H1 (cell line): ENCODE measurements at regions not wholly inside any gene's neighbourhood (a gene's known extent, or its start where the extent isn't known, plus 50 kb on each side); places are given as distances from the start of the nearest gene placed in this dataset.

Source experiments
- CTCF ChIA-PET: fragments of 300-600 bp; sonication (Branson Sonifier 250); formaldehyde crosslinking; loops from one replicate; lab custom pipeline; 2021; ENCODE audit not compliant: partially characterized antibody; lab: Charles Lee
- POLR2A ChIA-PET: fragments of 300-600 bp; sonication (Branson Sonifier 250); formaldehyde crosslinking; loops from one replicate; lab custom pipeline; 2021; ENCODE audit warnings: inconsistent platforms; ENCODE audit not compliant: partially characterized antibody; lab: Charles Lee
- DNase-seq, 2 experiments: peaks; one replicate each; pipeline versions ENCODE4 v3.0.0 to v3.0.0-alpha.2; 2010 to 2022; ENCODE audit warnings: low spot score in 2 of 2, low read depth in 1 of 2, mixed read lengths in 1 of 2
- FAIRE-seq: peaks from 2 replicates; lab custom pipeline; 2011; peaks lifted over from hg19 to GRCh38; lab: Jason Lieb, UNC
- H2AFZ ChIP-seq: 2 replicates; pipeline ENCODE4 v1.8.1; 2012; ENCODE audit warnings: low read length, inconsistent platforms
- H2AK5ac ChIP-seq: 2 replicates; pipeline ENCODE4 v1.6.1; 2013; ENCODE audit warnings: low read depth, low read length
- H2BK120ac ChIP-seq: replicated peaks from 2 replicates; pipeline ENCODE3; 2013; ENCODE audit warnings: low read depth, low read length, inconsistent platforms
- H2BK12ac ChIP-seq: 2 replicates; pipeline ENCODE4 v1.6.1; 2013; ENCODE audit warnings: low read depth, low read length
- H2BK15ac ChIP-seq: 2 replicates; pipeline ENCODE4 v1.6.1; 2013; ENCODE audit warnings: low read length
- H2BK20ac ChIP-seq: 2 replicates; pipeline ENCODE4 v1.6.1; 2013; ENCODE audit warnings: low read length
- H2BK5ac ChIP-seq: 2 replicates; pipeline ENCODE4 v1.6.1; 2013; ENCODE audit warnings: low read depth, low read length
- H3K14ac ChIP-seq: 2 replicates; pipeline ENCODE4 v1.6.1; 2013; ENCODE audit warnings: inconsistent platforms; ENCODE audit not compliant: insufficient read length
- H3K18ac ChIP-seq: 2 replicates; pipeline ENCODE4 v1.6.1; 2013; ENCODE audit warnings: low read length; ENCODE audit errors: extremely low read depth
- H3K23ac ChIP-seq: 2 replicates; pipeline ENCODE4 v1.6.1; 2013; ENCODE audit warnings: inconsistent platforms; ENCODE audit not compliant: insufficient read length
- H3K23me2 ChIP-seq: 2 replicates; pipeline ENCODE4 v1.6.1; 2013; ENCODE audit warnings: low read depth, low read length
- H3K27ac ChIP-seq: 2 replicates; pipeline ENCODE4 v1.6.1; 2011; ENCODE audit warnings: low read depth, low read length, inconsistent platforms
- H3K27me3 ChIP-seq, 4 experiments: replicated peaks in 1 of 4; 1 replicate in 1 of 4; 2 replicates in 3 of 4; pipeline versions ENCODE4 v1.6.1 to v1.8.1; 2011 to 2013; ENCODE audit warnings: low read length in 3 of 4, mild to moderate bottlenecking in 3 of 4, inconsistent platforms in 2 of 4, mixed read lengths in 2 of 4, moderate library complexity in 1 of 4; ENCODE audit not compliant: control insufficient read depth in 3 of 4, insufficient read depth in 3 of 4; ENCODE audit errors: extremely low read depth in 1 of 4
- H3K36me3 ChIP-seq, 4 experiments: 2 replicates each; pipeline versions ENCODE4 v1.6.1 to v1.8.1; 2011 to 2013; ENCODE audit warnings: mild to moderate bottlenecking in 4 of 4, low read length in 3 of 4, moderate library complexity in 2 of 4, control low read depth in 1 of 4, inconsistent platforms in 1 of 4; ENCODE audit not compliant: insufficient read depth in 4 of 4, control insufficient read depth in 2 of 4
- H3K4ac ChIP-seq: replicated peaks from 2 replicates; pipeline ENCODE3; 2013; ENCODE audit warnings: low read length, low read depth, mixed read lengths, inconsistent platforms; ENCODE audit not compliant: insufficient read length
- H3K4me1 ChIP-seq, 4 experiments: replicated peaks in 1 of 4; 1 replicate in 1 of 4; 2 replicates in 3 of 4; pipeline versions ENCODE4 v1.6.1 to v1.8.1; 2011 to 2013; ENCODE audit warnings: low read length in 3 of 4, inconsistent platforms in 2 of 4, mixed read lengths in 1 of 4; ENCODE audit not compliant: insufficient read depth in 4 of 4, control insufficient read depth in 3 of 4
- H3K4me2 ChIP-seq, 2 experiments: 2 replicates each; pipeline versions ENCODE4 v1.6.1 to v1.8.1; 2011 to 2013; ENCODE audit warnings: low read depth in 2 of 2, low read length in 2 of 2, control low read depth in 1 of 2, inconsistent platforms in 1 of 2, mild to moderate bottlenecking in 1 of 2; ENCODE audit not compliant: insufficient read depth in 1 of 2
- H3K4me3 ChIP-seq, 4 experiments: fragments of 200-600, 300-600 bp in 1 of 4; sonication (generic), shearing (Covaris generic), sonication (Bioruptor Twin) in 1 of 4; 2 replicates each; pipeline versions ENCODE4 v1.5.1 to v1.8.1; 2011 to 2016; ENCODE audit warnings: low read length in 4 of 4, low read depth in 3 of 4, control low read depth in 2 of 4, inconsistent platforms in 2 of 4, mild to moderate bottlenecking in 2 of 4, mixed read lengths in 1 of 4, moderate library complexity in 1 of 4; ENCODE audit not compliant: insufficient read depth in 2 of 4; ENCODE audit errors: extremely low read depth in 1 of 4
- H3K56ac ChIP-seq: replicated peaks from 2 replicates; pipeline ENCODE3; 2013; ENCODE audit warnings: low read depth, mild to moderate bottlenecking, mixed read lengths, low read length, inconsistent platforms; ENCODE audit not compliant: insufficient read length
- H3K79me1 ChIP-seq: 2 replicates; pipeline ENCODE4 v1.6.1; 2013; ENCODE audit warnings: low read depth, low read length, control low read depth
- H3K79me2 ChIP-seq, 2 experiments: 2 replicates each; pipeline versions ENCODE4 v1.6.1 to v1.8.1; 2012 to 2013; ENCODE audit warnings: low read length in 2 of 2, mild to moderate bottlenecking in 2 of 2, inconsistent platforms in 1 of 2; ENCODE audit not compliant: insufficient read depth in 2 of 2, control insufficient read depth in 1 of 2
- H3K9ac ChIP-seq, 4 experiments: replicated peaks in 1 of 4; 1 replicate in 1 of 4; 2 replicates in 3 of 4; pipeline versions ENCODE4 v1.6.1 to v1.8.1; 2011 to 2013; ENCODE audit warnings: low read depth in 3 of 4, low read length in 3 of 4, control low read depth in 2 of 4, mild to moderate bottlenecking in 2 of 4, moderate library complexity in 2 of 4, inconsistent platforms in 1 of 4; ENCODE audit errors: extremely low read depth in 1 of 4
- H3K9me3 ChIP-seq, 2 experiments: 2 replicates each; pipeline versions ENCODE4 v1.6.1 to v1.8.1; 2012 to 2013; ENCODE audit warnings: mild to moderate bottlenecking in 2 of 2, moderate library complexity in 2 of 2, control low read depth in 1 of 2, inconsistent platforms in 1 of 2, low read depth in 1 of 2, low read length in 1 of 2, mixed read lengths in 1 of 2; ENCODE audit not compliant: insufficient read depth in 2 of 2
- H4K20me1 ChIP-seq, 2 experiments: replicated peaks in 1 of 2; 2 replicates each; pipeline versions ENCODE3 to v1.8.1; 2011 to 2013; ENCODE audit warnings: inconsistent platforms in 2 of 2, low read length in 2 of 2, mild to moderate bottlenecking in 1 of 2; ENCODE audit not compliant: insufficient read depth in 2 of 2, control insufficient read depth in 1 of 2
- H4K5ac ChIP-seq: 2 replicates; pipeline ENCODE4 v1.6.1; 2013; ENCODE audit warnings: low read length, low read depth, mixed read lengths, inconsistent platforms; ENCODE audit not compliant: insufficient read length
- H4K8ac ChIP-seq: 2 replicates; pipeline ENCODE4 v1.8.0; 2013; ENCODE audit warnings: mild to moderate bottlenecking, moderate library complexity, low read length, inconsistent platforms; ENCODE audit not compliant: insufficient read depth; ENCODE audit errors: extremely low read depth
- H4K91ac ChIP-seq: replicated peaks from 2 replicates; pipeline ENCODE3; 2013; ENCODE audit warnings: low read length, mixed read lengths, inconsistent platforms; ENCODE audit not compliant: insufficient read length
- POU5F1 ChIP-seq: IDR thresholded peaks from 2 replicates; pipeline ENCODE4 v1.6.1; 2011; ENCODE audit warnings: low read depth, mild to moderate bottlenecking, low read length, moderate library complexity
- RAD21 ChIP-seq, 2 experiments: IDR thresholded peaks in 1 of 2; conservative IDR thresholded peaks in 1 of 2; 2 replicates each; pipeline ENCODE4 v1.6.1; 2011; ENCODE audit warnings: low read depth in 2 of 2, low read length in 2 of 2, improper control_type of control experiment in 1 of 2, inconsistent platforms in 1 of 2, mild to moderate bottlenecking in 1 of 2, moderate library complexity in 1 of 2
- RXRA ChIP-seq: IDR thresholded peaks from 2 replicates; pipeline ENCODE4 v1.6.1; 2011; ENCODE audit warnings: low read depth, mild to moderate bottlenecking, low read length, moderate library complexity; ENCODE audit not compliant: insufficient read depth
- SIX5 ChIP-seq: IDR thresholded peaks from 2 replicates; pipeline ENCODE4 v1.6.1; 2011; ENCODE audit warnings: mild to moderate bottlenecking, low read depth, low read length
- WGBS, 2 experiments: shearing (Covaris generic) in 1 of 2; methylation state at CpG; one replicate each; pipeline versions ENCODE4 v1.1.6 to v1.1.7; 2013 to 2015; ENCODE audit warnings: low lambda C conversion rate in 2 of 2, mixed read lengths in 2 of 2, inconsistent platforms in 1 of 2, low coverage in 1 of 2, missing lambda C conversion rate in 1 of 2; ENCODE audit not compliant: insufficient replicate concordance in 2 of 2, insufficient coverage in 1 of 2, insufficient read length in 1 of 2; ENCODE audit errors: extremely low coverage in 1 of 2, missing lambda C conversion rate in 1 of 2; 5-methylcytosine and 5-hydroxymethylcytosine counted together

DNA sequence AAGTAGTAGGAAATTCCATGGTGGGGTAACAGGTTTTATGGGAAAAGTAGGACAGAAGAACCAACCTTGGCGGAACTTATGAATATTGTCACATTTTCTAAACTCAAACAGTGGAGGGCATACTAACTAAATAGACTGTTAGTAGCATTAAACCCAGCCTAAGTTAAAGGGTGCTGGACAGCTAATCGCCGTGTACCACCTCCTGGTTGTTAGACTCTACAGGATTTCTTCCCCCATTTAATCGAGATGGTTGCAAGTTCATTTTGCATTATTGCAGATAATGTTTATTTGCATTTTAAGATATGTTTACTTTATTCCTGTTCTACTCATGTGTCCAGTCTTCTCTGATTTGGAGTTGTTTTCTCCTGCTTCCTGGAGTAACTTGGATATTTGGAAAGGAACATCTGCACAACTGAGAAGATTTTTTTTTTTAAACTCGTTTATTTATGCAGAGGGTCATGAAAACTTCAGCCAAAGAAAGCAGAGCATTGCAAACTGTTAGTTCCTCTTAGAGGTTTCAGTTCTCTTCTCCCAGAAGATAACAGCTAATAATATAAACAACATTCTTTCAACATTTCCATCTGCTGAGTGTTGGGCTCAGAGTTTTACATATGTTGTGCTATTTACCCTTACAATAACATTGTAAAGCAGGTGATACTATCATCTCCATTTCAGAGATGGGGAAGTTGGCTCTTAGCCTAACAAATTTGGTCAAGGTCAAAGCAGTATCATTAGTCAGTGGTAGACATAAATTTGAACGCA is 51.5 kb upstream of the TBC1D9 start:
- CTCF ChIA-PET: no interaction called here

More for the DNA sequence above, 51.5 kb upstream of the TBC1D9 start:
- Histone ChIP-seq H3K14ac (no peak overlapping the region), H3K56ac (no peak overlapping the region), H3K27ac (no peak overlapping the region), H2AK5ac (no peak overlapping the region), H3K4me2 (no peak overlapping the region), H2BK5ac (no peak overlapping the region), H3K4me3 (no peak overlapping the region), H3K23me2 (no peaks in the 10 kb centered on the region; the same call in 1 of the 2 replicates), H2BK20ac (no peak overlapping the region), H4K20me1 (no peaks in the 10 kb centered on the region), H2BK120ac (no peak overlapping the region), H3K4me1 (no peaks in the 10 kb centered on the region; a peak in 1 of 7 replicates), H2AFZ (no peak overlapping the region), H4K91ac (no peak overlapping the region), H4K8ac (no peak overlapping the region), H3K27me3 (no peaks in the 10 kb centered on the region), H3K18ac (no peak overlapping the region), H3K79me1 (no peaks in the 10 kb centered on the region), H3K9me3 (no peaks in the 10 kb centered on the region), H3K9ac (no peak overlapping the region), H3K36me3 (no peaks in the 10 kb centered on the region), H3K79me2 (no peaks in the 10 kb centered on the region), H3K4ac (no peak overlapping the region), H3K23ac (no peak overlapping the region), H2BK15ac (no peak overlapping the region), H4K5ac (no peak overlapping the region), H2BK12ac (no peak overlapping the region)
- FAIRE-seq: no peak
- TF ChIP-seq RAD21 (IDR thresholded peaks at IDR 0.05 in 1 of 2, conservative IDR thresholded peaks at IDR 0.05 in 1 of 2; ENCODE audit: low read depth in 2 of 2, low read length in 2 of 2): no peak
- TF ChIP-seq POU5F1: no peak
- no peak for TF ChIP-seq SIX5
- no peak for TF ChIP-seq RXRA
- POLR2A ChIA-PET: interaction anchor here (0.6 kb wide), 1 partner anchor 869 kb away, joined by 3 read pairs; no protein-coding TSS in a partner anchor
- WGBS, 2 experiments: 89% methylated on average over 6 of the region's 6 CpGs; no CpG with 5 or more reads in 1 of the 2 experiments
- no peak for DNase-seq
